HG02840 (cell line): ENCODE measurements at regions not wholly inside any gene's neighbourhood (a gene's known extent, or its start where the extent isn't known, plus 50 kb on each side); places are given as distances from the start of the nearest gene placed in this dataset.
"Not testable (repeated sequence)": the region's sequence is repeated elsewhere in the genome, so short reads cannot be mapped to it uniquely, and the experiment has no call there.

Source experiments
- ATAC-seq: cut with Tn5 transposase; IDR thresholded peaks from one replicate; pipeline ENCODE4 v1.9.1; 2021; ENCODE audit warnings: mild to moderate bottlenecking, moderate library complexity, moderate number of reproducible peaks; ENCODE audit not compliant: unreplicated experiment, low FRiP score

DNA sequence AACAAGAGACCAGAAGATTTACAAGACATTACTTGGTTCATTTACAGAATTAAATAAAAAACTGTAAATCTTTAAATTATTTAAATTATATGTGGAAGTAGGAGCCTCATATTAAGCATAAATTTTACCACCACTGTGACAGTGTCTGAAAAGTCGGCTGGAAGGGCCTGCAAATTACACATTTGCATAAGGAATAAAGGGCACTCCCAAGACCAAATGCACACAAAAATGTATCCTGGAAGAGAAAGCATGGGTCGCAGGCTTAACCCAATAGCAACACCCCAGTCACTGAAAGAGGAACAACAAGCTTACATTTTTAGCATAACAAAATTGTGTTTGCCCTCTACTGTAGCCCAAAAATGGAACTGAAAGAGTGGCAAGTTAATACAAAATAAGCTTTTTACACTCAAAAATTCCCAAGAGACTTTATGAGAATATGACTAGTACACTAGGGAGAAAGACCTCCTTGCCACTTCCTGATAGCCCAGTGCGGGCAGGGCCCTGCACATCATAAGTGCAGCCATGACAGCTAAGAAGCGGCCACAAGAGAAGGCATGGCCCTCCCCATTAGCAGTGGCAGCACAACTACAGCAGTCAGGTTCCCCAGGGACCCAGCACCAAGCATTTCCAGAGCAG is 482.0 kb downstream of the DTWD2 start:
- peak; percentile 78 for ATAC-seq

DNA sequence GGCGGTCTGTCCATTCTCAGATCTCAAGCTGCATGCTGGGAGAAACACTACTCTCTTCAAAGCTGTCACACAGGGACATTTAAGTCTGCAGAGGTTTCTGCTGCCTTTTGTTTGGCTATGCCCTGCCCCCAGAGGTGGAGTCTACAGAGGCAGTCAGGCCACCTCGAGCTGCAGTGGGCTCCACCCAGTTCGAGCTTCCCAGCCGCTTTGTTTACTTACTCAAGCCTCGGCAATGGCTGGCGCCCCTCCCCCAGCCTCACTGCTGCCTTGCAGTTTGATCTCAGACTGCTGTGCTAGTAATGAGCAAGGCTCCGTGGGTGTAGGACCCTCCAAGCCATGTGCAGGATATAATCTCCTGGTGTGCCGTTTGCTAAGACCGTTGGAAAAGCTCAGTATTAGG is 486.1 kb downstream of the DTWD2 start:
- ATAC-seq = not testable (repeated sequence)

DNA sequence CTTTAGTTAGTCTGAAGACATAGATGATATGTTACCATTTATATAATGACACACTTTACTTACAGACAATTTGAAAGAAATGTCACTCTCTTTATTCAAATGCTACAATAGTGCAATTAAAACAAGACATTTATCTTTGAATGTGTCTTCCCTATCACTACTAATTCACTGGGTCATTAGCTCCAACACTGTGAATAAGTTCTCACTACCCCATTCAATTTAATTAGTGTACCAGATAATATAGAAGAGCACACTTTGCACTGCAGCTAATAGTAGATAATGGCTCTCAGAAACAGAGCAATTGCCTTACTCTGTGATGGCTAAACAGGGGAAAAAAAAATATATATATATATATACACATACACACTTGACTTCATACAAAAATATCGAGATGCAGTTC is 497.0 kb downstream of the DTWD2 start:
- ATAC-seq = no peak

DNA sequence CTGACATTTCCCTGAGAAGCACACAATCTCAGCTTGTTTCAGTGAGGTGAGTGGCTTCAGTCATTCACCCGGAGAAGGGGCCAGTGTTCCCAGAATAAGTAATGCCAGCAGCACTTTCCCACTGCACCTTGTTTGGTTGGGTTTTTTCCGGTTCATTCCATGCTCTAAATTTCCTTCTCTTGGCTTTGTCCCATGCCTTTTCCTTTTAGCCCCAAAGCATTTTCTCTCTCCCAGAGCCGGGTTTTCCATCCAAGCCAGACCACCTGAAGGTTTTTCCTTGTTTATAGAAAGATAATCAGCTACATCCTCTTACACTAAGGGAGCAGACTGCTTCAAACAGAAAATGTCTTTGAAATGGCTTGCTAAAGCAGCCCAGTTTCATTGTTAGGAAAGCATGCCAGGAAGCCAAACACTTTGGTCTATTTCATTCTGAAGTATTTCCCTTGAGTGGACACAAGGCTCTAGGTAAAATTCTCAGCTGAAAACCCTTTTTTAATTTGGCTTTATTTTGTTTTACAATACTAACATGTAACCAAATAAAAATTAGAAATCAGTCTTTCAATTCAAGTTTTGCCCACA is 501.6 kb downstream of the DTWD2 start:
- ATAC-seq = no peak

DNA sequence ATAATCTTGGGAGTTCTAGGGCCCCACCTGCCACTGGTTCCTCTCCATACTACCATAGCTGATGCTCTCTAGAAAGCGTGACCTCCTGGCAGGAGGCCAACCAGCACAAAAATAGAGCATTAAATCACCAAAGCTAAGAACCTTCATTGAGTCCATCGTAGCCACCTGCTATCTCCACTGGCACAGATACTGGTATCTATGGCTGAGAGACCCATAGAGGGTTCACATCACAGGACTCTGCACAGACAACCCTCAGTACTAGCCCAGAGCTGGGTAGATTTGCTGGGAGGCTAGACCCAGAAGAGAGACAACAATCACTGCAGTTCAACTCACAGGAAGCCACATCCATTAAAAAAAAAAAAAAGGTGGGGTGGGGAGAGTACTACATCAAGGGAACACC is 509.1 kb downstream of the DTWD2 start:
- no peak for ATAC-seq

DNA sequence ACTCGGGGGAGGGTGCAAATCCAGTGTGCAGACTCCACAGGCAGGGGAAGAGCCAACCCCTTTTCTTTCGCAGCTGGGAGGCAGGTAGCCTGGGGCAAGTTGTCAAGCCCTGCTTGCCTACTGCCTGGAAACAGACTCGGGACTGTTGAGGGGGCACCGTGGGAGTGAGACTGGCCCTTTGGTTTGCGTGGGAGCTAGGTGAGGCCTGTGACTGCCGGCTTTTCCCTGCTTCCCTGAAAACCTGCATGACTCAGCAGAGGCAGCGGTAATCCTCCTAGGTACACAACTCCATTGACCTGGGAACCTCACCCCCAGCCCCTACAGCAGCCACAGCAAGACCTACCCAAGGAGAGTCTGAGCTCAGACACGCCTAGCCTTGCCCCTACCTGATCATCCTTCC is 509.5 kb downstream of the DTWD2 start:
- ATAC-seq = no peak

DNA sequence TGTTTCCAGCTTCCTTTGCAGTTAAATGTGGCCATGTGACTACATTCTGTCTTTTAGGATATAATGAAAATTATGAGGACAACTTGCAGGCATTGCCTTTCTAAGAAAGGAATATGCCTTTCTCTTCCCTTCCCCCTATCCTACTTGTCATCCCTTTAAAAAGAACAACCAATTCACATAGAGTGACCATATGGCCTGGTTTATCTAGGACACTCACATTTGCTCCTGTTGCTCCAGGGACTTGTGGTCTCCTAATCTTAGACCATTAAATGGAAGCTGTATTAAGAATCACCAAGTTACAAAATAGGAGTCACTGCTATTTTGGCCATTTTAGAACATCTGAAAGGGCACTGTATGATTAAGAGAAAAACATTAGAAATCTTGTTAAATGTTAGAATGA is 520.3 kb downstream of the DTWD2 start:
- no peak for ATAC-seq

DNA sequence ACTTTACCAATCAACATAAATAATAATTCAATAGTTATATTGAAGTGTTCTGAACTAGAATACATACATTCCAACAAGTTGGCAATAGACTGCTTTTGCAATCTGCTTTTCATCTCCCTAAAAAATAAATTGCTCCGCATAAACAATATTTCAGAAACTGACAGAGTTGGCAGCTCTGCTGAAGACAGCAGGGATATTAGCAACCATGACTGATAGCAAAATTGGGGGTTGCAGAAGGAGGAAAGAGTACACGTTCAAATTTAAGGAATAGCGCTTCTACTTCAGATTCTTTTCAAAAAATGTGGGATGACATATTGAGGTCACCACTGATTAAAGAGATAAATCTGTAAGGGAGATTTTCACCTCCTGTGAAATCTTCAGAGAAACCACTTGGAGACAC is 521.2 kb downstream of the DTWD2 start:
- ATAC-seq = no peak

DNA sequence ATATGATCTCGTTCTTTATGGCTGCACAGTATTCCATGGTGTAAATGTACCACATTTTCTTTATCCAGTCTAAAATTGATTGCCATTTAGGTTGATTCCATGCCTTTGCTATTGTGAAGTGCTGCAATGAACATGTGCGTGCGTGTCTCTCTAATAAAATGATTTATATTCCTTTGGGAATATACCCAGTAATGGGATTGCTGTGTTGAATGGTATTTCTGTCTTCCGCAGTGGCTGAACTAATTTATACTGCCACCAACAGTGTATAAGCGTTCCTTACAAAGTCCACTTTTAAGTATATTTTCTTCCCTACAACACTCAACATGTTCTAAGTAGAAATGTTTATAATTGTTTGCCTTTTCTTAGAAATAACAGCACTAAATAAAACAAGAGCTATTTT is 521.9 kb downstream of the DTWD2 start:
- ATAC-seq = no peak

DNA sequence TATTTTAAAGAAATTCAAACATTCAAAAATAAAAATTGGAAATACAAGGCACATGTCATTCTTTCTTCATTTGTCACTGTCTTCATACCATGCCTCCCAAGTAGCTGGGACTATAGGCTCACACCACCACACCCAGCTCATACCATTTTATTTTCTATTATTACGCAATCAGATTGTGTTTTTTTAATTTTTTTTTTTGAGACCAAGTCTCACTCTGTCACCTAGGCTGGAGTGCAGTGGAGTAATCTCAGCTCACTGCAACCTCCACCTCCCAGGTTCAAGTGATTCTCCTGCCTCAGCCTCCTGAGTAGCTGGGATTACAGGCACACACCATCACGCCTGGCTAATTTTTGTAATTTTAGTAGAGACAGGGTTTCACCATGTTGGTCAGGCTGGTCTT is 526.1 kb downstream of the DTWD2 start:
- ATAC-seq = not testable (repeated sequence)

DNA sequence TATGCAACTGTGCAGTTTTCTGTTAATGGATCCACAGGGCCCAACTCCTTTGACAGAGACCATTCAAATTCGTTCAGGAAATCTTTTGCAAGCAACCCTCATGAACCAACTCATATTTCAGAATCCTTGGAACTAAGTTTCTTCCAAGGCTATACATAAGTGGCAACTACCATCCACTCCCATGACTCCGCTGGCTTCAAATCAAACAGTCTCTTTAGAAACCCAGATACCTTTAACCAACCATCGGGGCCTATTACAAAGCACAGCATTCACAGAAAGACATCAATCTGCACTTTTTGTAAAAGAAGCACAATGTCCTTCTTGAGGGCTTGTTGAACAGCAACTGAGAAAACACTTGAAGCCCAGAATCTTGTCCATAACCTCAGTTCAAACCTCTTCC is 526.9 kb downstream of the DTWD2 start:
- ATAC-seq = no peak

DNA sequence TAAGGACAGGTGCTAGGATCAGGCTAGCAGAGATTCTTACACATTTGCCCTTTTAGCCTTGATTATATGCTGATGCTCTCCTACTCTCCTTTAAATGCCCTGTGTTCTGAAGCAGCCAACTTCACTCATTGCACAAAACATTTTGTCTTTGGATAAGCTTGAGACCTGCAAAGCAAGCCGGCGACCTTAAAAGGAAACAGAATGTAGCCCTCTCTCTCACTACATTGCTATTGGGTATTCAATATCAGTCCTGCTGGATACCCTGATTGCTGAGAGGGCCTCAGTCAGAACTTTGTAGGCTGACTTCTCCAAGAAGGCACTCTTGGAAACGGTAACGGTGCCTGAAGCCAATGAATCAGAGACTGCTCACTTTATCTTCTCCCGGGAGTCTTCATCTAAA is 528.9 kb downstream of the DTWD2 start:
- no peak for ATAC-seq

DNA sequence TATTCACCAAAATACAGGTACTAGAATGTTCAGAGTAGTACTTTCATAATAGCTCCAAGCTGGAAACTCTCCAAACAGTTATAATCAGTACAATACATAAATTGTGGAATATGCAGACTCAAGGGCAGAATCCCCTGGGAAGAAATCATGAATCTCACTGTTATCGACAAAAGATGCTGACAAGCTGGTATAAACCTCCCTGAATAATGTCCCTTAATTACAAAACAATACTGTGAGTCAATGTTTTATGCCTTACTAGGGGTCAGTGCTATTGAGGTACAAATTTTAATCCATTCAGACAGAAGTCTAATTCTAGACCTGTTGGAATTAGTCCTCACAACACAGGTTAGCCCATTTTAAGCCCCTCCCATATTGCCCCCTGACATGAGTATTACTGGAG is 532.3 kb downstream of the DTWD2 start:
- no peak for ATAC-seq

DNA sequence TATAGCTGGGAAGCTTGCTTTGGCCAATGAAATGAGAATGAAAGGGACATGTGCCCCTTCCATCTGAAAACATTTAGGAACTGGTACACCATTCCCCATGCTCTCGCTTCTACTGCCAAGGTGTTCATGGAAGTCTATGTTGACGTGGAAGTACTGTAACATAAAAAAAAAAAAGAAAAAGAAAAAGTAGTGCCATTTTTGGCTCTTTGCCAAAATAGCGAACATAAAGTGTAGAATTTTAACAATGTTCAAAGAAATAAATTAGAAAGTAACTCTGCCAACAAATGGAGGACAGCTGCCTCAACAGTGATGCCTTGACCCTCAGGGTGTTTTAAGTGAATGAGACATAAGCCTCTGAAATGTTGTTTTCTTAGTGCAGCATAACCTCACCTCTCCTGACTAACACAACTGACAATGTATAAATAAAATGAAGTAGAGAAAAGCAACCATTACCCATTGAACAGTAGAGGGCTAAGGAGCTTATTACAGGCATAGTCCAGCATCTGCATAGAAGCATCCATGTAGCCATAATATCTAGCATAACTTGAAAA is 536.6 kb downstream of the DTWD2 start:
- ATAC-seq = no peak

DNA sequence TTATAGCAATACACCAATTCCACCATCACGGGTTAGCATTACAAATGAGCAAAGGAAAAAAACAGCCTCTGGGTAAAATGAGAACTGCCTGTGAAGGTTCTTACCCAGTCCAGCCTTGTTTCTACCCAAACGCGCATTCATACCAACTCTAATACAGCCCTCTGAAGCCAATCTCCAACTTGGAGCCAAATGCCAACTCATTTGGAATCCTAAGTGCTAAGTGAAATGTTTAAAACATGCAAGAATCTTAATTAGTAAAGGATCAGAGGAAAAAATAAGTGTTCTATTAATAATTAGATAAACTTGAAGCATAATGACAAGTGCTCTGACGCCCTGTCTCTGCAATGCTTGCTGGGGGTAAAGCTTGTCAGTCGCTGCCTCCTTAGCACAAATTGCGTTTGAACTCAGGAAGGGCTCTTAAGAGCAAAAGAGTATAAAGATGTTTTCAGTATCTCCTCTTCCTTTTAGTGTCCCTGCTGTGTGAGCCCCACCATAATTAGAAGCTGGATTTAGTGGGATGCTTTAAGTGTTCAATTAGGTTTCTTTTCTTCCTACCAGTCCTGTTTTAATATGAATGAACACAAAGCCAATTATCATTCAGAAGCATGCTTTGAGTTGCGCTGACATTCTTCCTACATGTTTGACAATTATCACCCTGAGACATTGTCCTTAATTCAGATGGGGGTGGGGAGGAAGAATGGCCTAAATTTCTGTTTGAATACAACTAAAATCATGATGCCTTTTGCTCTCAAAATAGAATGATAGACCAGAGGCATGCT is 537.6 kb downstream of the DTWD2 start:
- ATAC-seq = no peak

DNA sequence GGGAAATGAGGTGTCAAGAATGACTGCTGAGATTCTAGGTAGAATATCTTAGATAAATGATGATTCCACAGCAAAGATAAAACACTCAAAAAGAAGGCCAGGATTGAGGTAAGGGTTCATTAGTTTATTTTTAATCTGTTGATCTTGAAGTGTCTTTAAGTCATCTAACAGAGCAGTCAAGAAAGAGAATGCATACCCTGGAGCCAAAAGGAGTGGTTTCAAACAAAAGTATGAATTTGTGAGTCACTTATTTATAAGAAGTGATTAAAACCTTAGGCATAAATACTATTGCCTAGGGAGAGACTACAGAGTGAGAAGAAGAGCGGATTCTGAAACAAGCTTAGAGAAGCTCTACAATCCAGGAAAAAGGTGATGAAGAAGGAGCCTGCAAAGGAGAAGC is 541.0 kb downstream of the DTWD2 start:
- ATAC-seq = no peak

DNA sequence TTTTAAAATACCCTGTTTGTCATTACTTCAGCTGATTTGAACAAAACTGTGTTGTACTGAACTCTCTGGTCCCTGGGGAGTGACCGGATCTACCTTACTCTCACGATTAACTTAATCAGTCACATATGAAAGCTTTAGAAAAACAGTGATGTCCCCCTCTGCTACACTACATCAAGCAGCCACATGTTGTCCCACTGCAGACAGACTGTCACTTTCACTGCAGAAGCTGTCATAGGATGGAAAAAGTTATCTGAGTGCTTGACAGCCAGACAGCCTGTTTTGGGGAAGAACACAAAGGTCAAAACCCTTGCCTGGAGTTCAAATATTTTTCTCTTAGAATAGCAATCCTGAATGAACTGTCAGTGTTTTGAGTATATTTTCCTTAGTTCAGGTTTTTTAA is 546.4 kb downstream of the DTWD2 start:
- no peak for ATAC-seq

DNA sequence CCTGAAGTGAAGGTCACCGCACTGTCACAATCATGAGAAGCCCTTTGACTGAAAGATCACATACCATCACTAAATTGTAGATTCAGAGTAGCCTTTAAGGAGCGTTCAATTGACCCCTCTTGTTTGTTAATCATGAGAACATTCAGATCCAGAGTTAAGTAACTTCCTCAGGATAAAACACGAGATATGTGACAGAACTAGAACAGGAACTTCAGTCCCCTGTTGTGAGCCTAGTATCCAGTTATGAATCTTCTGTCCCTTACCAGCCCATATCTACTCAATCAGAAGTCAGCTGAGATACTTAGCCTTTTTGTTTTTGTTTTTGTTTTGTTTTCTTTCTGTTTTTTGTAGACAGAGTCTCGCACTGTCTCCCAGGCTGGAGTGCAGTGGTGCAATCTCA is 547.3 kb downstream of the DTWD2 start:
- no peak for ATAC-seq

DNA sequence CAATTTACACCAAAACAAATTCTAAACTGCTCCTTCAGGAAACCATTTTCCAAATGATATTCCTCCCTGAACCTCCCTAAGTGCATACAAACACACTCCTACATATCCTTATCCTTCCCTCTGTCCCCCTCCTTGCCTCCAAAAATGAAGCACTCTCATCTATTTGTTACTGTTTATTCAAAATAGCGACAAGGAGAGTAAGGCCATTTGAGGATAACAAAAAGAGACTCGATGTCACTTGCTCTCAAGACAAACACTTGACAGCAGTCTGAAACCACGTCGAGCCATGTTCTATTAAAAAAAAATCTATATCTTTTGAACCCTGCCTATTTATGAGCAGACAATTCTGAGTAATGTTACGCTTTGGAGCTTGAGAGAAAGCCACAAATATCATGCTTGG is 547.9 kb downstream of the DTWD2 start:
- ATAC-seq = no peak

DNA sequence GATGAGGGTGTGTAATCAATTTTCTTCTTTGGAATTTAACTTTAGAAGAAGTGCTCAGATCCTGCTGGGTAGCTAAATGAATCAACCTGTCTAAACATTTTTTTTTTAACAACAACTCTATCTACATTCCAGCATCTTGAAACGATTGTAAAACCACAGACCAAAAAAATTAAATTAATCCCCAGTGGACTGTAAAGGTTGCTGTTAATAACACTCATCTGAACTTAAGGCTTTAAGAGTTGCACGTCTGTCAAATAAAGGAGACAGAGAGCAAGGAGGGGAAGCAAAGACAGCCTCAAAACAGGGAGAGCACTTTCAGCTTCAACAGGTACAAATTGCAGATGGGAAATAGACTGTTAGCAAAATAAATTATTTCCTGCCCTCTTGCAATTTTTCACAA is 548.5 kb downstream of the DTWD2 start:
- no peak for ATAC-seq

DNA sequence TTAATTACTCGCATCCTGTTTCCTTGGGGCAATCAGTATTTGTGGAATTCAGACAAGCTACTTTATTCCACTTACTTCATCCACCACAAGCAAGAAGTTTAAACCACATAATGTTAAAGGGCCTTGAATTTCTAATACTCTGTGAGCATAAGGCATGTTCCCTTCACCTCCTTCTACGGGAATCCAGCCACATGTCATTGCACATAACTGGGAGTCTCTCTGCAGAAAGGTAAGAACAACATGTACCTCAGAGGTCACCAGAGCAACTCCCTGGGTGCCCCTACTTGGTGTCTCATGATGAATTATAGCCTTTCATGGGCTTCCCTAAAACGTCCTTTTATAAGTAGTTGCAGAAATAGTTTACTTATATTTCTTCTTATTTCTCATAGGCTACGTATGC is 553.2 kb downstream of the DTWD2 start:
- ATAC-seq = no peak

DNA sequence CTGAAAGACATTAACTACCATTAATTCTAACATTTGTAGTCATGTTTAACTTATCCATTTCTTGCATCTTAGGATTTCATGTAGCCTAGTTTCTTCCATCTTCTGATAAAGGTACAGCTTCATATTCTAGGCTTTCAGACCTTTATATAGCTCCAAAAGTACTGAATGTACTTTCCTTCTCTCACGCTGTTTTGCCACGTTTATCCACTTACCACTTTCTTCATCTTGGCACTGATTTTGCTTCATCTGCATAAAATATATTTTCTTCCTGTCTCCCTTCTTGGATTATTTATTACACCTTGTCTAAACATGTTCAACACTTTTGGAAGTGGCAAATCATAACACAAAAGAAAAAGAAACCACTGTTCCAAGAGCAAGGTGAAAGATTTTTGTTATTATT is 553.8 kb downstream of the DTWD2 start:
- no peak for ATAC-seq
